WTC11 (cell line): ENCODE measurements at regions not wholly inside any gene's neighbourhood (a gene's known extent, or its start where the extent isn't known, plus 50 kb on each side); places are given as distances from the start of the nearest gene placed in this dataset.

ENCODE experiments used
- ATAC-seq: fragments of 200-7000 bp; cut with Tn5 transposase; 2 replicates; pipeline ENCODE4 v1.10.0; 2021; ENCODE audit warnings: mild to moderate bottlenecking, moderate library complexity
- CTCF ChIA-PET: fragments of 300-600 bp; sonication (Branson Sonifier 250); formaldehyde crosslinking; loops from one replicate; lab custom pipeline; 2021; ENCODE audit warnings: antibody characterized with exemption; lab: Charles Lee
- POLR2A ChIA-PET: fragments of 350-600 bp; sonication (Branson Sonifier 250); formaldehyde crosslinking; loops from one replicate; lab custom pipeline; 2021; ENCODE audit warnings: antibody characterized with exemption; lab: Charles Lee
- DNase-seq: peaks from one replicate; pipeline ENCODE4 v3.0.0; 2021; ENCODE audit warnings: low spot score
- H3K27ac Mint-ChIP-seq: 2 replicates; pipeline ENCODE4 v1.8.0; 2021; ENCODE audit warnings: mixed read lengths
- H3K27me3 Mint-ChIP-seq: 2 replicates; pipeline ENCODE4 v1.8.0; 2021; ENCODE audit warnings: low read depth, mild to moderate bottlenecking, moderate library complexity, mixed read lengths
- H3K36me3 Mint-ChIP-seq: 2 replicates; pipeline ENCODE4 v1.8.0; 2021; ENCODE audit warnings: mixed read lengths
- H3K4me1 Mint-ChIP-seq: 2 replicates; pipeline ENCODE4 v1.8.0; 2022; ENCODE audit warnings: mixed read lengths
- H3K4me3 Mint-ChIP-seq: 2 replicates; pipeline ENCODE4 v1.8.0; 2021; ENCODE audit warnings: mild to moderate bottlenecking, moderate library complexity, mixed read lengths
- H3K9me3 Mint-ChIP-seq: 2 replicates; pipeline ENCODE4 v1.8.0; 2021; ENCODE audit warnings: mixed read lengths
- CDX4 ChIP-seq: fragments of 250-450 bp; sonication (Bioruptor Pico); IDR thresholded peaks from 2 replicates; pipeline ENCODE4 v1.9.0; 2021; ENCODE audit warnings: moderate library complexity, mild to moderate bottlenecking, inconsistent platforms, borderline replicate concordance
- E2F4 ChIP-seq: sonication (generic); formaldehyde crosslinking; IDR thresholded peaks from 2 replicates; pipeline ENCODE4 v1.8.1; 2022; ENCODE audit warnings: low read depth, mild to moderate bottlenecking, moderate library complexity, missing genetic modification reagents, borderline replicate concordance
- ELF4 ChIP-seq: sonication (generic); formaldehyde crosslinking; IDR thresholded peaks from 2 replicates; pipeline ENCODE4 v1.8.1; 2022; ENCODE audit warnings: low read depth, mild to moderate bottlenecking, moderate library complexity, missing genetic modification reagents
- ESRRA ChIP-seq: sonication (generic); formaldehyde crosslinking; IDR thresholded peaks from 2 replicates; pipeline ENCODE4 v1.8.1; 2022; ENCODE audit warnings: mild to moderate bottlenecking, missing genetic modification reagents, borderline replicate concordance
- IRF2 ChIP-seq: sonication (generic); formaldehyde crosslinking; IDR thresholded peaks from 2 replicates; pipeline ENCODE4 v1.8.0; 2022; ENCODE audit warnings: low read depth, missing genetic modification reagents, borderline replicate concordance
- JUN ChIP-seq: sonication (generic); formaldehyde crosslinking; IDR thresholded peaks from 2 replicates; pipeline ENCODE4 v1.8.0; 2023; ENCODE audit warnings: mild to moderate bottlenecking, missing genetic modification reagents
- MAX ChIP-seq: sonication (generic); formaldehyde crosslinking; IDR thresholded peaks from 2 replicates; pipeline ENCODE4 v1.8.0; 2022; ENCODE audit warnings: mild to moderate bottlenecking, missing genetic modification reagents
- MLX ChIP-seq: sonication (generic); formaldehyde crosslinking; IDR thresholded peaks from 2 replicates; pipeline ENCODE4 v1.8.1; 2023; ENCODE audit warnings: mild to moderate bottlenecking, missing genetic modification reagents, moderate library complexity
- MXD4 ChIP-seq: fragments of 250-450 bp; sonication (Bioruptor Pico); IDR thresholded peaks from 2 replicates; pipeline ENCODE4 v1.8.0; 2021; ENCODE audit warnings: mild to moderate bottlenecking, moderate library complexity, borderline replicate concordance
- PRDM15 ChIP-seq: sonication (generic); formaldehyde crosslinking; IDR thresholded peaks from 2 replicates; pipeline ENCODE4 v1.8.0; 2022; ENCODE audit warnings: missing genetic modification reagents
- SOX15 ChIP-seq: fragments of 250-450 bp; sonication (Bioruptor Pico); IDR thresholded peaks from 2 replicates; pipeline ENCODE4 v1.9.0; 2021; ENCODE audit warnings: mild to moderate bottlenecking
- TEAD4 ChIP-seq: sonication (generic); formaldehyde crosslinking; IDR thresholded peaks from 2 replicates; pipeline ENCODE4 v1.8.0; 2022; ENCODE audit warnings: mild to moderate bottlenecking, missing genetic modification reagents
- USF2 ChIP-seq: sonication (generic); formaldehyde crosslinking; IDR thresholded peaks from 2 replicates; pipeline ENCODE4 v1.8.1; 2023; ENCODE audit warnings: mild to moderate bottlenecking, missing genetic modification reagents, moderate library complexity
- ZBTB43 ChIP-seq: sonication (generic); formaldehyde crosslinking; IDR thresholded peaks from 2 replicates; pipeline ENCODE4 v1.8.1; 2023; ENCODE audit warnings: mild to moderate bottlenecking, missing genetic modification reagents
- ZNF317 ChIP-seq: sonication (generic); formaldehyde crosslinking; IDR thresholded peaks from 2 replicates; pipeline ENCODE4 v1.8.1; 2023; ENCODE audit warnings: low read depth, mild to moderate bottlenecking, moderate library complexity, missing genetic modification reagents, borderline replicate concordance
- ZNF532 ChIP-seq: fragments of 250-450 bp; sonication (Bioruptor Pico); IDR thresholded peaks from 2 replicates; pipeline ENCODE4 v1.9.0; 2021; ENCODE audit warnings: mild to moderate bottlenecking, borderline replicate concordance

GRCh38 chr5:54894957-54895815 is 90.2 kb downstream of the ESM1 start:
- TF ChIP-seq TEAD4 (CRISPR knock-in tag): no peak
- TF ChIP-seq ZNF317 (CRISPR knock-in tag): no peak
- no peak for TF ChIP-seq ELF4 (CRISPR knock-in tag)
- TF ChIP-seq PRDM15: no peak
- TF ChIP-seq MXD4 (CRISPR knock-in tag): no peak
- TF ChIP-seq CDX4 (CRISPR knock-in tag): no peak
- Mint-ChIP-seq H3K27me3 (peaks cover 3% of the 10 kb centered on the region; the same call in 1 of the 2 replicates), H3K27ac (no peak overlapping the region), H3K4me3 (no peak overlapping the region), H3K4me1 (peaks cover 4% of the 10 kb centered on the region; the same call in 1 of the 2 replicates), H3K9me3 (peaks cover 6% of the 10 kb centered on the region; the same call in 1 of the 2 replicates), H3K36me3 (no peaks in the 10 kb centered on the region)
- no peak for ATAC-seq
- DNase-seq: no peak
- POLR2A ChIA-PET: no interaction called here
- CTCF ChIA-PET: interaction anchor here (0.5 to 1.8 kb wide), 13 partner anchors 9 to 436 kb away, joined by 3 to 11 read pairs (median 5); partner anchors contain the start of genes GPX8 and SNX18

- Mint-ChIP-seq H3K4me3 (no peak overlapping the region), H3K4me1 (peaks cover 4% of the 10 kb centered on the region), H3K27me3 (peaks cover 25% of the 10 kb centered on the region), H3K36me3 (peaks cover 22% of the 10 kb centered on the region), H3K9me3 (peaks cover 31% of the 10 kb centered on the region), H3K27ac (no peak overlapping the region)
- ATAC-seq (no peak), DNase-seq (no peak)
- CTCF ChIA-PET: no interaction called here
- POLR2A ChIA-PET: no interaction called here
- no peak for TF ChIP-seq JUN (CRISPR knock-in tag)
- no peak for TF ChIP-seq E2F4 (CRISPR knock-in tag)
- no peak for TF ChIP-seq ZNF532 (CRISPR knock-in tag)
- no peak for TF ChIP-seq SOX15 (CRISPR knock-in tag)
- no peak for TF ChIP-seq USF2
- TF ChIP-seq MLX: no peak
- TF ChIP-seq MAX: no peak
- TF ChIP-seq MXD4 (CRISPR knock-in tag): no peak
- TF ChIP-seq ESRRA (CRISPR knock-in tag): no peak
- no peak for TF ChIP-seq ZBTB43 (CRISPR knock-in tag)
- no peak for TF ChIP-seq TEAD4 (CRISPR knock-in tag)
- no peak for TF ChIP-seq IRF2 (CRISPR knock-in tag)
Observed at GRCh38 chr5:54889826-54890225, 95.6 kb downstream of the ESM1 start.
